HG03135 (cell line): ENCODE measurements at regions not wholly inside any gene's neighbourhood (a gene's known extent, or its start where the extent isn't known, plus 50 kb on each side); places are given as distances from the start of the nearest gene placed in this dataset.
"Not testable (repeated sequence)": the region's sequence is repeated elsewhere in the genome, so short reads cannot be mapped to it uniquely, and the experiment has no call there.

Experiments used
- ATAC-seq: cut with Tn5 transposase; IDR thresholded peaks from one replicate; pipeline ENCODE4 v1.9.1; 2021; ENCODE audit warnings: mild to moderate bottlenecking, moderate library complexity; ENCODE audit not compliant: unreplicated experiment

DNA sequence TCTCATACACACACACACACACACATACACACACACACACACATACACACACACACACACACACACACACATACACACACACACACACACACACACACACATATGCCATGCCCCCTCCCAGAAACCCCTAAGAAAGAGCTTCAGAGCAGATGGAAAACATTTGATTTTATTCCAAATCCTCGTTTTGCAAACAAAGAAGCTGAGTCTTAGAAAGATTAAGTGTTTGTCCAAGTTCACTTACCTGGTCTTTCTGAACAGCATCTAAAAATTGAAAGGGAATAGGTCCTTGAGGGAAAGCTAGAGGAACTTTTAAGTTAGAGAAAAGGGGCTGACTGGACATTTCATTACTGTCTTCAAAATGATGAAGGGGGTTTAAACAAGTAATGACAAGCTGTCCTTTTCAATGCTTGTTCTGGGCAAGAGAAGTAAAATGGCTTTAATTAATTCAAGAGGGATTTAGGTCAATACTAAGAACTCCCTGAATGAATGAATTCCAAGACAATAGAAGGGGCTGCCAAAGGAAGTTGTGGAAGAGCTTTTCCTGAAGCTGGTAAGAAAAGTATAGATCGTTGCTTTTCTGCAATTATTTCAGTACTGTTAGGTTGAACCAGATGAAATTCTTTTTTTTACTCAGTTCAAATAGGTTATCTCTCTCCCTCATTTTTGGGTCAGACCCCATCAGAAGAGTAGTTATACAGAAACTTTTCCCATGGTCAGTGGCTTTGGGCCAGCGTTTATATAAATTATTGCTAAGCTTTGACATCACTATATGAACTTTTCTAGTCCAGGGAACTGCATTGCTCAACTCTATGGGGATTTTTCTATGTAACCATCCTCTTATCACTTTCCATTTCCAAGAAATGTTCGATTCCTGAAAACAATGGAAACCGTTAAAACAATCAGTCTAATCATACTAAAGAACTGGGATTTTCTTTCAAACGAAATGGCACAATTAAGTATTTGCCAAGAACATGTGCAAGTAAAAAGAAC, 261.4 kb downstream of the MTERF1 start:
- ATAC-seq: no peak

- no peak for ATAC-seq
Observed at GRCh38 chr7:91620827-91621226, 259.7 kb downstream of the MTERF1 start.

GRCh38 chr7:91627324-91627723, 253.2 kb downstream of the MTERF1 start:
- ATAC-seq: not testable (repeated sequence)

GRCh38 chr7:91628742-91629141, 251.8 kb downstream of the MTERF1 start:
- ATAC-seq: no peak

GRCh38 chr7:91630581-91631380, 249.7 kb downstream of the MTERF1 start:
- no peak for ATAC-seq

GRCh38 chr7:91632234-91632940, 248.1 kb downstream of the MTERF1 start:
- no peak for ATAC-seq

- no peak for ATAC-seq
Observed at GRCh38 chr7:91633013-91633441, 247.5 kb downstream of the MTERF1 start.

DNA sequence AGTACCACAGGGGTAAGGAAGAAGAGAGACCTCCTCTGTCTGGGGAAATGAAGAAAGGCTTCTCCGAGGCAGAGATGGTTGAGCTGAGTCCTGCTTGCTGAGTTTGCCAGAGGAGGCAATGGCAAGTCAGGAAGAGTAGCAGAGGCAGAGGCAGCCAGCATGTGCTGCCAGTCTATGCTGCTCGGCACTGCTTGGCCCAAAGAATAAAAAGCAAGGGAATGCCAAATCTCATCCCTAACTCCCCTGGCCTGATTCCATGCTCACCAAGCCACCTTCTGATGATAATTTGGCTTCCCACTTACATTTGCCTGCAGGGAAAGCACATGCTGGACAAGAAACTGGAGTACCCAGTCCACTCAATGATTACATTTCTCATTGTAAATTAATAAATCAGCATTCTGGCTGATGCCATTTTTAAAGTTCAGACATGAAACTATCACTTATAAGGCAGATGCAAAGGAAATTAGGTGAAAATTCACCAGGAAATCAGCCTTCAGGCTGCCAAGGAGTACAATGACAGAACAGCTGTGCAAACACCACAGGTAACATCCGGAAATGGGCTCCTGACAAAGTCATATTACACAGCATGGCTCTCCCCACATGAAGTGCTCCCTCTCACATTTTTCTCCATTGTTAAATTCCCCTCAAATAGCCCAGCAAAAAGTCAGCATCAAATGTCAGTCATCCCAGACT, 245.9 kb downstream of the MTERF1 start:
- ATAC-seq: no peak

- ATAC-seq: no peak
Observed at GRCh38 chr7:91636129-91636724, 244.3 kb downstream of the MTERF1 start.

- no peak for ATAC-seq
Observed at GRCh38 chr7:91636728-91637127, 243.8 kb downstream of the MTERF1 start.

GRCh38 chr7:91644256-91644655, 236.2 kb downstream of the MTERF1 start:
- ATAC-seq: no peak

DNA sequence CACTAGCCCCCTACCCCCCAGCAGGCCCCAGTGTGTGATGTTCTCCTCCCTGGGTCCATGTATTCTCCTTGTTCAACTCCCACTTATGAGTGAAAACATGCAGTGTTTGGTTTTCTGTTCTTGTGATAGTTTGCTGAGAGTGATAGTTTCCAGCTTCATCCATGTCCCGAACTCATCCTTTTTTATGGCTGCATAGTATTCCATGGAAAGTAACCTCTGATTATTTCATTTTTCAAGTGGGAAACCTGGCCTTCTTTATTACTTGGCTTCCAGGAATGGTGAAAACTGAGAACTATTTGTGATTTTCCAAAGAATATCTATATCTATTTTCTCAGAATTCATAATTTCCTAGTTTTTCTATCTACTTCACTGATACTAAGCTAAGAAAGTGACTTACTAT, 235.0 kb downstream of the MTERF1 start:
- ATAC-seq: no peak

- ATAC-seq: no peak
Observed at GRCh38 chr7:91651986-91652385, 228.5 kb downstream of the MTERF1 start.

DNA sequence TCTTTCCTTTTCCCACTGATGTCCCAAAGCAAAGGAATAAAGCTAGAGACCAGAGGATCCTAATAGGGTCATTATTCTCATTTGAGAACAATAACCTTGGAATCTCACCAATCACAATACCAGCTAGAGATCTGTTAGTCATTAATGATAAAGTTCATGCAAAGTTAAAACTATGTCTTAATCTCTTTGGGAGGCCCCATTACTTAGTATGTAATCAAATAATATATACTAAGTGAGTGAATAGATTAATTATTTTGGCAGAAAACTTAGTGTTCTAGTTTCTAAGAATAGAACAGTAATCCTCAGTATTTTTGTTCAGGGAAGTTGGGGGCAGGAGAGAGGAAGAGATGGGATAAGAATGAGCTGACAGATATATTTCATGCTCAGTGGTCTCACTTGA, 227.2 kb downstream of the MTERF1 start:
- no peak for ATAC-seq

- no peak for ATAC-seq
Observed at GRCh38 chr7:91655656-91656055, 224.8 kb downstream of the MTERF1 start.

- no peak for ATAC-seq
Observed at GRCh38 chr7:91656541-91657482, 223.7 kb downstream of the MTERF1 start.

DNA sequence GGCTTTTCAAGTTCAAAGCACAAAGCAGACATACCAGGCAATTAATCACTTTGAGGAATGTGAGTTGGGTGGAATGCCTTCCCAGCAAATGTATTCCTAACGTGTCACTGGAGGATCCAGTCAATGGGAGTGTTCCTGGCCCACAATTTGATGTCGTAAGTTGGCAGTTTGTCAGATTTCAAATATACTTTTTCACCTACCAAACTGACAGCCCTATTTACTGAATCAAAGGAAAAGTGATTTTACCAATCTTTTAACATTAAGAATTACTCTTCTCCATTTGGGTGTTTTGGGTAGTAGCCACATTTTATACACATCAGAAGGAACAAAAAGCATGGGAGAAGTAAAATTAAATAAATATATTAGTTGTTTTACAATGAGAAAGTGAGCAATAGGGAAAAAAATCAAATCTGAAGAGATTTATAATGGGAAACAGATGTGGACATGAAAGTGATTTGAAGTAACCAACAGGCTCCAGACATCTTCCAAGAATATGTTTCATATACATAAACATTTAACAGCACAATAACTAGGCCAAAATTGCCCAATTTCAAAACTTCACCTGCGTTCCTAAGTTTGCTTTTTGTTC, 222.9 kb downstream of the MTERF1 start:
- ATAC-seq: no peak

- no peak for ATAC-seq
Observed at GRCh38 chr7:91659096-91659495, 221.4 kb downstream of the MTERF1 start.
